Neuronal stem cell (in vitro differentiated cells): ENCODE measurements at regions not wholly inside any gene's neighbourhood (a gene's known extent, or its start where the extent isn't known, plus 50 kb on each side); places are given as distances from the start of the nearest gene placed in this dataset.

Experiments used
- DNase-seq: peaks from one replicate; pipeline ENCODE4 v3.0.0-alpha.2; 2013; ENCODE audit warnings: low spot score
- H2AFZ ChIP-seq: one replicate; pipeline ENCODE4 v1.6.1; 2013; ENCODE audit warnings: mild to moderate bottlenecking, low read length, inconsistent platforms
- H2AK5ac ChIP-seq: 2 replicates; pipeline ENCODE4 v1.6.1; 2013; ENCODE audit warnings: low read depth, mild to moderate bottlenecking, inconsistent platforms, low read length, moderate library complexity, mixed read lengths
- H2BK120ac ChIP-seq: 2 replicates; pipeline ENCODE4 v1.6.1; 2013; ENCODE audit warnings: low read depth, mild to moderate bottlenecking, inconsistent platforms, low read length, moderate library complexity, mixed read lengths
- H2BK12ac ChIP-seq: one replicate; pipeline ENCODE4 v1.6.1; 2013; ENCODE audit warnings: low read length, inconsistent platforms
- H2BK15ac ChIP-seq: 2 replicates; pipeline ENCODE4 v1.6.1; 2013; ENCODE audit warnings: mild to moderate bottlenecking, low read length, inconsistent platforms, mixed read lengths
- H2BK5ac ChIP-seq: one replicate; pipeline ENCODE4 v1.6.1; 2013; ENCODE audit warnings: inconsistent platforms, mild to moderate bottlenecking, low read length, moderate library complexity
- H3K14ac ChIP-seq: one replicate; pipeline ENCODE4 v1.6.1; 2013; ENCODE audit warnings: low read length, inconsistent platforms
- H3K18ac ChIP-seq: 2 replicates; pipeline ENCODE4 v1.6.1; 2013; ENCODE audit warnings: low read length, inconsistent platforms
- H3K23ac ChIP-seq: 2 replicates; pipeline ENCODE4 v1.6.1; 2013; ENCODE audit warnings: low read depth, mild to moderate bottlenecking, mixed read lengths, low read length, inconsistent platforms; ENCODE audit not compliant: poor library complexity
- H3K27ac ChIP-seq: replicated peaks from 3 replicates; pipeline ENCODE4 v1.5.1; 2013; ENCODE audit warnings: low read length, inconsistent platforms
- H3K27me3 ChIP-seq, 3 experiments: 2 replicates each; pipeline ENCODE4 v1.6.1; 2013; ENCODE audit warnings: low read length in 3 of 3, mild to moderate bottlenecking in 2 of 3, inconsistent platforms in 1 of 3, low read depth in 1 of 3, mixed read lengths in 1 of 3, moderate library complexity in 1 of 3; ENCODE audit not compliant: control insufficient read depth in 3 of 3, insufficient read depth in 3 of 3
- H3K36me3 ChIP-seq, 2 donors: replicated peaks in 1 of 2; 2 replicates each; pipeline ENCODE4 v1.6.1; 2013; ENCODE audit warnings: low read length in 2 of 2; ENCODE audit not compliant: control insufficient read depth in 2 of 2, insufficient read depth in 2 of 2
- H3K4ac ChIP-seq: 2 replicates; pipeline ENCODE4 v1.6.1; 2013; ENCODE audit warnings: inconsistent platforms, mild to moderate bottlenecking, low read length, moderate library complexity
- H3K4me1 ChIP-seq, 2 donors: 1 replicate in 1 of 2; 2 replicates in 1 of 2; pipeline ENCODE4 v1.6.1; 2013; ENCODE audit warnings: low read length in 2 of 2, low read depth in 1 of 2; ENCODE audit not compliant: control insufficient read depth in 2 of 2, insufficient read depth in 1 of 2
- H3K4me2 ChIP-seq: one replicate; pipeline ENCODE4 v1.6.1; 2013; ENCODE audit warnings: mild to moderate bottlenecking, low read length, inconsistent platforms; ENCODE audit not compliant: insufficient read depth, poor library complexity, severe bottlenecking
- H3K4me3 ChIP-seq, 2 donors: 2 replicates each; pipeline ENCODE4 v1.5.1; 2013; ENCODE audit warnings: low read length in 2 of 2, mild to moderate bottlenecking in 2 of 2, inconsistent platforms in 1 of 2, moderate library complexity in 1 of 2
- H3K79me1 ChIP-seq: one replicate; pipeline ENCODE4 v1.6.1; 2013; ENCODE audit warnings: low read depth, mild to moderate bottlenecking, inconsistent platforms, low read length, moderate library complexity
- H3K9ac ChIP-seq: one replicate; pipeline ENCODE4 v1.6.1; 2013; ENCODE audit warnings: mild to moderate bottlenecking, low read depth, low read length, inconsistent platforms; ENCODE audit not compliant: poor library complexity
- H3K9me3 ChIP-seq, 2 donors: replicated peaks in 1 of 2; 2 replicates each; pipeline versions ENCODE3 to v1.6.1; 2013; ENCODE audit warnings: low read length in 2 of 2, mild to moderate bottlenecking in 2 of 2, inconsistent platforms in 1 of 2, low read depth in 1 of 2, mixed read lengths in 1 of 2, moderate library complexity in 1 of 2; ENCODE audit not compliant: control insufficient read depth in 2 of 2, insufficient read depth in 1 of 2
- H4K8ac ChIP-seq: one replicate; pipeline ENCODE4 v1.6.1; 2013; ENCODE audit warnings: low read depth, mild to moderate bottlenecking, inconsistent platforms, low read length, moderate library complexity
- H4K91ac ChIP-seq: one replicate; pipeline ENCODE4 v1.6.1; 2013; ENCODE audit warnings: low read length, low read depth, mild to moderate bottlenecking, inconsistent platforms; ENCODE audit not compliant: poor library complexity
- WGBS, 2 donors: extraction: QIAGEN DNeasy Blood & Tissue Kit; methylation state at CpG; one replicate each; pipeline ENCODE4 v1.1.7; 2013; ENCODE audit warnings: missing lambda C conversion rate in 2 of 2, mixed read lengths in 1 of 2; ENCODE audit not compliant: insufficient read length in 2 of 2, insufficient replicate concordance in 1 of 2; ENCODE audit errors: extremely low coverage in 2 of 2; 5-methylcytosine and 5-hydroxymethylcytosine counted together

- H2AK5ac ChIP-seq = no peak overlapping the region
- no peak overlapping the region for H2BK12ac ChIP-seq
- no peaks in the 10 kb centered on the region for H3K27me3 ChIP-seq
- no CpG with 5 or more reads among the region's 2 CpGs for whole genome bisulfite sequencing, 2 donors
- H3K9ac ChIP-seq = no peak overlapping the region
- no peaks in the 10 kb centered on the region for H3K9me3 ChIP-seq
- H3K79me1 ChIP-seq = no peaks in the 10 kb centered on the region
- H3K4me3 ChIP-seq = no peak overlapping the region
- H3K27ac ChIP-seq = no peak overlapping the region
- H2BK120ac ChIP-seq = no peak overlapping the region
- no peaks in the 10 kb centered on the region for H3K4me1 ChIP-seq
- H2AFZ ChIP-seq = no peak overlapping the region
- no peak overlapping the region for H3K14ac ChIP-seq
- no peak overlapping the region for H3K23ac ChIP-seq
- no peak for DNase-seq
- H4K91ac ChIP-seq = no peak overlapping the region
- H4K8ac ChIP-seq = no peak overlapping the region
- H3K4ac ChIP-seq = no peak overlapping the region
- no peak overlapping the region for H3K18ac ChIP-seq
- H2BK15ac ChIP-seq = no peak overlapping the region
- no peak overlapping the region for H2BK5ac ChIP-seq
- H3K4me2 ChIP-seq = no peak overlapping the region
- H3K36me3 ChIP-seq = no peaks in the 10 kb centered on the region
These were observed 222.4 kb downstream of the FBXO8 start for GRCh38 chr4:174061026-174061425.

- Histone ChIP-seq H2BK12ac (no peak overlapping the region), H2AFZ (no peak overlapping the region)
- DNase-seq = no peak
These were observed 224.6 kb downstream of the FBXO8 start for GRCh38 chr4:174058846-174059245.

GRCh38 chr4:174056959-174057358 is 226.5 kb downstream of the FBXO8 start:
- Histone ChIP-seq H3K23ac (no peak overlapping the region), H2BK5ac (no peak overlapping the region), H3K9me3 (no peaks in the 10 kb centered on the region), H2AK5ac (no peak overlapping the region), H3K4me1 (no peaks in the 10 kb centered on the region), H2BK15ac (no peak overlapping the region), H2BK12ac (no peak overlapping the region), H3K36me3 (no peaks in the 10 kb centered on the region), H2BK120ac (no peak overlapping the region), H4K91ac (no peak overlapping the region), H3K9ac (no peak overlapping the region), H3K27ac (no peak overlapping the region), H3K14ac (no peak overlapping the region), H3K4me2 (no peak overlapping the region), H4K8ac (no peak overlapping the region), H3K79me1 (no peaks in the 10 kb centered on the region), H3K4ac (no peak overlapping the region), H3K27me3 (no peaks in the 10 kb centered on the region), H3K4me3 (no peak overlapping the region), H3K18ac (no peak overlapping the region), H2AFZ (no peak overlapping the region)
- no CpG with 5 or more reads among the region's 3 CpGs for WGBS, 2 donors
- DNase-seq = no peak

More at GRCh38 chr4:174058846-174059245, 224.6 kb downstream of the FBXO8 start:
- H3K14ac ChIP-seq = no peak overlapping the region
- H3K4me1 ChIP-seq = no peaks in the 10 kb centered on the region
- H2AK5ac ChIP-seq = no peak overlapping the region
- no peaks in the 10 kb centered on the region for H3K36me3 ChIP-seq
- H3K23ac ChIP-seq = no peak overlapping the region
- H3K4me2 ChIP-seq = no peak overlapping the region
- no peaks in the 10 kb centered on the region for H3K79me1 ChIP-seq
- H2BK15ac ChIP-seq = no peak overlapping the region
- no peak overlapping the region for H3K9ac ChIP-seq
- H4K91ac ChIP-seq = no peak overlapping the region
- H3K4ac ChIP-seq = no peak overlapping the region
- no peak overlapping the region for H3K4me3 ChIP-seq
- no peak overlapping the region for H2BK120ac ChIP-seq
- no peaks in the 10 kb centered on the region for H3K27me3 ChIP-seq
- no peaks in the 10 kb centered on the region for H3K9me3 ChIP-seq
- H3K27ac ChIP-seq = no peak overlapping the region
- no peak overlapping the region for H3K18ac ChIP-seq
- H2BK5ac ChIP-seq = no peak overlapping the region
- no peak overlapping the region for H4K8ac ChIP-seq

- Histone ChIP-seq H3K36me3 (no peaks in the 10 kb centered on the region), H3K4me3 (no peak overlapping the region), H3K23ac (no peak overlapping the region), H3K4ac (no peak overlapping the region), H4K91ac (no peak overlapping the region), H3K9me3 (no peaks in the 10 kb centered on the region), H3K9ac (no peak overlapping the region), H3K4me1 (no peaks in the 10 kb centered on the region), H2AK5ac (no peak overlapping the region), H2BK120ac (no peak overlapping the region), H3K4me2 (no peak overlapping the region), H3K18ac (no peak overlapping the region), H3K27me3 (no peaks in the 10 kb centered on the region), H4K8ac (no peak overlapping the region), H3K27ac (no peak overlapping the region), H2AFZ (no peak overlapping the region), H3K79me1 (no peaks in the 10 kb centered on the region), H2BK12ac (no peak overlapping the region), H3K14ac (no peak overlapping the region), H2BK15ac (no peak overlapping the region), H2BK5ac (no peak overlapping the region)
- no CpG with 5 or more reads among the region's 4 CpGs for WGBS, 2 donors
- no peak for DNase-seq
These were observed 228.1 kb downstream of the FBXO8 start for GRCh38 chr4:174055344-174055743.
